ENCODE measurements at regions not wholly inside any gene's neighbourhood (a gene's known extent, or its start where the extent isn't known, plus 50 kb on each side); places are given as distances from the start of the nearest gene placed in this dataset.
A peak's percentile ranks its signal among the peaks of the same experiment; 100 is the strongest.

DNA sequence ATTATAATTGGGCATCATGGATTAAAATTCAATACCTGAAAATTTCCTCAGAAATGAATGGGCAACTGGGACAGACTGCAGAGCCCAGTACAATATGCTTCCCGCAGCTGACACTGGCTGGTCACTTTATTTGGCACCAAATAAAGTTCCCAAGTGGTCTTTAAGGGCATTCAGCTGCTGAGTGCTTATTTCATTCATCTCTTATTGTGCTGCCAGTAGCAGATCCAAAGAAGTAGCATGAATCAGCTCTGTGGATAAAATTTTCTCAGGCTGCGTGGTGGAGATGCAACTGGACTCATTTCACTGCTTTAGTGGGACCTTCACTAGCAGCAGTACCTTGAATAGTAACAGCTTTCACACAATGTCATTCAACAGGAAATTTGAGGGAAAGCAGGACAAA, 226.3 kb upstream of the ADGRL2 start:
- DNase-seq (ENCODE audit: low spot score), result no peak

DNA sequence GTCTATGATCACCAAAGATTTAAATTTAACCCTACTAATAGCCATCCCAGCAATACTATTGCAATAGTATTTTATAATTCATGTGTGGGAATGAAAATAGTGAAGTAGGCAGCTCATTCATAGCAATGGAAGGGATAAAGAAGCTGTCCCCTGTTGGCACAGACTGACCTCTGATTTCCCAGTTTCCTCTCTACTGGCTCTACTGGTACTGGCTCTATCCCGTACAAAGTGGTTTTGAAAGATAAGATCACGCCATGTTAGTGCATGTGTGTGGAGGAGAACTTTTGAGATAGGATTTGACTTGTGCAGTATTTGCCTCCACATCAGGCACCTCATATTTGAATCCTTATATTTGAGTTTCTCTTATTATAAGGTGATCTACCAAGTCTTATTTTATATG, 227.3 kb upstream of the ADGRL2 start:
- DNase-seq (ENCODE audit: low spot score), result no peak

GRCh38 chr1:81571946-81572345, 228.8 kb upstream of the ADGRL2 start:
- no peak for DNase-seq (ENCODE audit: low spot score)

DNA sequence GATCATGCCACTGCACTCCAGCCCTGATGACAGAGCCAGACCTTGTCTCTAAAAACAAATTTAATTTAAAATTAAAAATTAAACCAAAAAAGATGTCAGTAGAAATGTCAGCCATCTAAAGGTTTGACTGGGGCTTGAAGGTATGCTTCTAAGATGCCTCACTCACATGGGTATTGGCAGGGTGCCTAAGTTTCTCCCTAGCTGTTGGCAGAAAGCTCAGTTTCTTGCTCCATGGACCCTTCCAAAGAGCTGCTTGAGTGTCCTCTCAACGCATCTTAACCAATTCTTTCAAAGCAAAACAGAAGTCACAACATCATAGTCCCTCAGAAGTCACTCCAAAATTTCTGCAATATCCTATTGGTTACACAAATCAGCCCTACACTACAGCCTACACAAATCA, 231.0 kb upstream of the ADGRL2 start:
- DNase-seq (ENCODE audit: low spot score), result no peak

DNA sequence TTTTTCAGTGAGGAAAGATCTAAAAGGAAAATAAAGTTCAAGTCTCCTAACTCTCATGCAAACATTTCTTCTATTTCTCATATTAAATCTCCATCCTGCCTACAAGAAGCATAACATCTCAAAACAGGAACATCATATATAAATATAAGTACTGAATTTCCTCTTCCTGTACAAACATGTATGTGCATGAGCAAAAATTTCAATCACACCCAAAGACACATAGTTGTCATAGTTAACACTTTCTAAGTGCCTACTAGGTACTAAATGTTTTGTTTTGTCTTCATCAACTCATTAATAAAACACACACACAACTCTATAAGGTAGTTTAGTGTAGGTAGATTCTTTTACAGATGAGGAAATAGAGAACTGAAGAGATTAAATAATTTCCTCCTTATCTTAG, 237.1 kb upstream of the ADGRL2 start:
- DNase-seq (ENCODE audit: low spot score), result no peak

DNA sequence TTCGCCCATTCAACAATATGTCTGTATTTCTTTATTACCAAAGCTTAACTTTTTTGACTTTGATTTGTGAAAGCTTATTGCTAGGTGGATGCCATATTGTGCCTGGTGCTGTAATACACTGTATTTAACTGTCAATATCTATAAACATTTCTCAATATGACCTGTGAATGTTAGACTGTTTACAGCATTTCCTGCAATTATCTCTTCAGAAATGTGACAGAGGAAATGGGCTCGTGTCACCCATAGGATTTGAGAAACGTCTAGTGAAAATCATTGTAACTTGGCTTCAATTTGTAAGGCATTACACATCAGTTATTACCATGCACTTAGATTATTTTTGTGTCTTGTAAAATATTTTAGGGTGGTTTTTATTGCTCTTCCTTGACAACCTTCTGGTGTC, 237.8 kb upstream of the ADGRL2 start:
- no peak for DNase-seq (ENCODE audit: low spot score)

DNA sequence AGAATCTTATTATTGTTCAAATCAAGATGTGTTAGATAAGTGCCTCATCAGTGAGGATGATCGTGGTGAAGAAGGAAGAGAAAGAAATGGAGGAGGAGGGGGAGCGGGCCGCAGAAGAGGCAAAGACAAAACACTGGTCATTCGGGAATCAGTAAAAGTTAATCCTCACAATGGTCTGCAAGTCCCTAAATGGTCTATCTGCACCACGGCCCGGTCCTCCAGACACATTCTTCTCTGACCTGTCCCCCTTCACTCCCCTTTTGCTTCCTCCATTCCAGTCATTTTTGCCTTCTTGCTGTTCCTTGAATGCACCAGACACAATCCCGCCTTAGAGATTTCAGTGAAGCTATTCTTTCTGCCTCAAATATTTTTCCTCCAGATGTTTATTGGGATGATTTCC, 240.1 kb upstream of the ADGRL2 start:
- DNase-seq (ENCODE audit: low spot score), result no peak

GRCh38 chr1:81559662-81560350, 240.9 kb upstream of the ADGRL2 start:
- DNase-seq (ENCODE audit: low spot score), result no peak

DNA sequence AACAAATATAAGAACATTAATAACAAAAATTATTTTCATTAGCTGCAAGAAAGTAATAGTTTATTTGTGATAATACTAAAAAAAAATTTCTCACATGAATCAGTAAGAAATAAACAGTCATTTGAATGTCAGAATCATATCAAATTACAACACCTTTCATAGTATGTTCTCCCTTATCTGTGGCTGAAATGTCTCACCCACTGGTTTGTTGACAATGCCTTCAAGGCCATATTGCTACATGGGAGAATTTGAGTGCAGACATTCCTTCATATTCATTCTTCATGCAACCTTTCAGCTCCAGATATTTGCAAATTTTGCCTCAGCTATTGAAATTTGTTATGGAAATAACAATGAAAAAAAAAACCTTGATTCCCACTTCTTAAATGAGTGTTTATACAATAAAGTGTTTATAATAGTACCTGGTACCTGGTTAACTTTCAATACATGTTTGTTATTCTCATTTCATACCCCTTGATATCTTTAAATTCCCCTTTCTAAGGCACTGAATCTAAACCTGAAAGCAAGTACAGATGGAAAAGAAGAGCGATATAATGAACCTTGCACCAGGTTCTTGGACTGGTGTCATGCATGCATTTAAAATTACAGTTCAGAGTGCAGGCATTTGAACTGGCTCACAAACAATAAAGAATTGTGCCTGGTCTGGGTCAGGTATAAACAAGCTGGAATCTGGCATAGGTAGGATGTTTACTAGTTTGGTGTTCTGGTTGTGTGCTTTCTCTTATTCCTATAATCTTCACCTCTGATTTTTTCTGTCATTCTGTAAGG, 242.2 kb upstream of the ADGRL2 start:
- DNase-seq (ENCODE audit: low spot score), result no peak

- DNase-seq (ENCODE audit: low spot score), result no peak
Measured at GRCh38 chr1:81556968-81557367, 243.8 kb upstream of the ADGRL2 start.

GRCh38 chr1:81554534-81554933, 246.2 kb upstream of the ADGRL2 start:
- DNase-seq (ENCODE audit: low spot score), result no peak

DNA sequence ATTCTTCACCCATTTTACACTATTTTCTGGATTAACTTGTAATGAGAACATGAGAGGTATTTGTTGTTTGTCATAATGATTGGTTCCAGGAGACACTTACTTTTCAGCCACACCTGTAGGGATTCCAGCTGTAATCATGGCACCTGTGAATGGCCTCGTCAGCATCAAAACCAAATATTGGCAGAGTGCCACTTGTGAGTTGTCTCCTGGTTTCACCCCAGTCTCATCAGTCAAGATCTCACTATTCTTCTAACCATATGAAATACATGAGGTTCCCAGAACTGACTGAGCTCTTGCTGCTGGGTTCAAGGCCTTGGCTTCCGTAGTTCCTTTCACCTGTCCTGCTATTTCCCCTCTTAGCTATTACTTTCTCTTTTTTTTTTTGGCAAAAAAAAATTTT, 246.6 kb upstream of the ADGRL2 start:
- no peak for DNase-seq (ENCODE audit: low spot score)

- DNase-seq (ENCODE audit: low spot score), result no peak
Measured at GRCh38 chr1:81553503-81553902, 247.2 kb upstream of the ADGRL2 start.

GRCh38 chr1:81551946-81552345, 248.8 kb upstream of the ADGRL2 start:
- DNase-seq (ENCODE audit: low spot score), result no peak

DNA sequence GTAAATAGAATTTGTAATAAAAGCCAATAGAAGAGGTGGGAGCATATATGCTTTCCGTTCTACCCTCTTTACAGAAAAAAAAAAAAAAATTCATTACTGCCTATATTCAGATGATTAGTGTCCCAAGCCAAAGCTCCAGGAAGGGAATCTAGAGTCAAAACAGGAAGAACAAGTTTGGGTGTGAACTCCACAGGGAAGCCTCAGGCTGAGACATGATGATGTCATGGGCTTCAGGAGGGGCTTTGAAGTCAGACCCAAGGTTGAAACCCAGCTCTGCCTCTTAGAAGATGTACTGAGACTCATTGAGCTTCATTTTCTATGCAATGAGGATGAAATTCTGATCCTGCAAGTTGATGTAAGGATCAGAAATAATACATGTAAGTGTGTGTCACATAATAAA, 250.0 kb upstream of the ADGRL2 start:
- DNase-seq (ENCODE audit: low spot score), result no peak

GRCh38 chr1:81549588-81550127, 251.1 kb upstream of the ADGRL2 start:
- no peak for DNase-seq (ENCODE audit: low spot score)

DNA sequence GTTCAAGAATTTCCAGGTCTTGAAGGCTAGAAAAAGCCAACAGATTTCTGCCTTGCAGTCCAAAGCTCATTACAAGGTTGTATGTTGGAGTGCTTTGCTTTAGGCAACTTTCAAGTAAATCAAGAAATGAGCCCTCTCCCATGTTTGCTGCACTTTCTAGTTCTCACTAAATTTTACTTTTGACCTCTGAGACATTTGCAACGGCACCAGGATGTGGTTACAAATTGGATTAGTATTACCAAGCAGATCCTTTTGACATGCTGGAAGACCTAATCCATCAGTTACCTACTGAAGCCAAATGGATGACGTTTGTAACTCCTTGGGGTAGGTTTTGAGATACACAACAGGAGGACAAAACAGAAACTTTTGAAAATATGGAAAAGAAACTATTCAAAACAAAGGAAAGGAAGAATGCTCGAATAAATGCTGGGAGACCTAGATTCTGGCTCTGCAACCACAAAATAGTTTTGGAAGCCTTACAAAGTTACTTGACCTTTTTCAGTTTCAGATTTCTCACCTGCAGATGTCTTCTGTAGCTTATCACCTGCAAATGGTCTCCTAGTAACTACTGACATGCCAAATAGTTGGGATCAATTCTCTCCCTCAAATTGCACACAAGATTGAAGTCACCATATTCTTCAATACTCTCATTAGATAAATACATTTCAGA, 251.7 kb upstream of the ADGRL2 start:
- DNase-seq (ENCODE audit: low spot score), result no peak

- DNase-seq (ENCODE audit: low spot score), result peak; percentile 36
Measured at GRCh38 chr1:81547912-81548303, 252.8 kb upstream of the ADGRL2 start.

DNA sequence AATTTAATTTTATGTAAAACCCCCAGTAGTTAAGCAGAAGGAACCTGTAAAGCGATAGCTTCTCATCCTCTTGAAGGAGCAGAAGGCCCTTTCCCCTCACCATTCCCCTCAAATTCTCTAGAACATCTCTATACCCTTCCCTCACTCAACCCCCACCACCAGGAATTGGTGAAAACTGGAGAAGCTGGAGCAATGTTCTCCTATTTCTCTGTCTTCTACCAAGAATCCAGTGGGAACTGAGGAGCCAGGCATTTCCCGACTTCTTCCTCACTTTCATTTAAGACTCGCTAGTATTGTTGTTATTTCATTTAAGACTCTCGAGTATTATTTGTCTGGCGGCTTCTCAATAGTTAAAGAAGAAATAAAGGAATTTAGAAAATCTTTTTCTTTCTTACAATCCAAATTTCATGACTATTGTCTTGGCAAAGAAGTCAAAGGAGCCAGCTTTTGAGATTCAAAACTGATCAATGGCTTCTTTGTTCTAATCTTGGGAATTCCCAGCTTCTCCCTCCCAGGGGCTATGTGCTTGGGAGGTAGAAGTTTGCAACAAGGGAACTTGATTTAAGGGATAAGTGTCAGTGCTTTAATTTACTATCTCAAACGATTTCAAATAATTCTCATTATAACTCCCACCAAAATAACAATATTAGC, 253.3 kb upstream of the ADGRL2 start:
- DNase-seq (ENCODE audit: low spot score), result no peak

DNA sequence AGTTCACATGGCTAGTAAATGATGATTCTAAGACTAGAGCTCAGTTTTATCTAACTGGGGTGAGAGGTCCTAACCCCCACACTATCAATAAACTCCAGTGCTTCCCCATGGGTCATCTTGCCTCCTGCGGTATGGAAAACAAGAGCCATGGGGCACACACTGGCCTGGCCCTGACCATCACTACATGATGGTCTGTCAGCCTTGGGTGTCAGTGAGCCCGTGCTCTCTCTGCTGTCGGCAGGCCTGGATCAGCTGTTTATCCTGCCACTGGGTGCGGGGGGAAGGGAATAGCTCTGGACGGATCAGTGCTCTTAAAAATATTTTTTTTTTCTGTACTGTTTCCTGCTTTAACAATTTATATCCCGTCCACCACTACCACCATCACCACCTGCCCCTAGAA, 255.0 kb upstream of the ADGRL2 start:
- no peak for DNase-seq (ENCODE audit: low spot score)

DNA sequence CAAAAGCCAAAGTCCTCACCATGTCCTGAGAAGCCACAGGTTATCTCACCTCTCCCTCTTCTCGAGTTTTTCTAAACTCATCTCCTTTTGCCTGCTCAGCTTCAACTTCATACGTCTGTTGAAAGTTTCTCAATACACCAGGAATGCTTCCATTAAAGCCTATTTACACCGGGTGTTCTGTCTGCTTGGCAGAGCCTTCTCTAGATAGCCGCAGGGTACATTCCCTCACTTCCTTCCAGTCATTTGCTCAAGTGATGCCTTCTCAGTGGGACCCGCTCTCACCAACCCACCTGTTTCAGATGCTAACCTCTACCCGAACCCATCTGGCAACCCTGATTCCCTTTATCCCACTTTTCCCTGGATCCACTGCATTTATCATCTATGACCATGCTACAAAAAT, 257.0 kb upstream of the ADGRL2 start:
- DNase-seq (ENCODE audit: low spot score), result no peak

- DNase-seq (ENCODE audit: low spot score), result no peak
Measured at GRCh38 chr1:81542196-81542595, 258.5 kb upstream of the ADGRL2 start.
